ENCODE measurements at regions not wholly inside any gene's neighbourhood (a gene's known extent, or its start where the extent isn't known, plus 50 kb on each side); places are given as distances from the start of the nearest gene placed in this dataset.

GRCh38 chr3:67870477-67870876, 216.1 kb upstream of the SUCLG2 start:
- ChIA-PET CTCF (no interaction called here), POLR2A (no interaction called here)
- DNase-seq (ENCODE audit: extremely low spot score): no peak
- TF ChIP-seq, protein P1, sequence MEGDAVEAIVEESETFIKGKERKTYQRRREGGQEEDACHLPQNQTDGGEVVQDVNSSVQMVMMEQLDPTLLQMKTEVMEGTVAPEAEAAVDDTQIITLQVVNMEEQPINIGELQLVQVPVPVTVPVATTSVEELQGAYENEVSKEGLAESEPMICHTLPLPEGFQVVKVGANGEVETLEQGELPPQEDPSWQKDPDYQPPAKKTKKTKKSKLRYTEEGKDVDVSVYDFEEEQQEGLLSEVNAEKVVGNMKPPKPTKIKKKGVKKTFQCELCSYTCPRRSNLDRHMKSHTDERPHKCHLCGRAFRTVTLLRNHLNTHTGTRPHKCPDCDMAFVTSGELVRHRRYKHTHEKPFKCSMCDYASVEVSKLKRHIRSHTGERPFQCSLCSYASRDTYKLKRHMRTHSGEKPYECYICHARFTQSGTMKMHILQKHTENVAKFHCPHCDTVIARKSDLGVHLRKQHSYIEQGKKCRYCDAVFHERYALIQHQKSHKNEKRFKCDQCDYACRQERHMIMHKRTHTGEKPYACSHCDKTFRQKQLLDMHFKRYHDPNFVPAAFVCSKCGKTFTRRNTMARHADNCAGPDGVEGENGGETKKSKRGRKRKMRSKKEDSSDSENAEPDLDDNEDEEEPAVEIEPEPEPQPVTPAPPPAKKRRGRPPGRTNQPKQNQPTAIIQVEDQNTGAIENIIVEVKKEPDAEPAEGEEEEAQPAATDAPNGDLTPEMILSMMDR (IDR thresholded peaks at IDR 0.05; ENCODE audit: control extremely low read depth, extremely low read depth, low read depth, missing control alignments): no peak

DNA sequence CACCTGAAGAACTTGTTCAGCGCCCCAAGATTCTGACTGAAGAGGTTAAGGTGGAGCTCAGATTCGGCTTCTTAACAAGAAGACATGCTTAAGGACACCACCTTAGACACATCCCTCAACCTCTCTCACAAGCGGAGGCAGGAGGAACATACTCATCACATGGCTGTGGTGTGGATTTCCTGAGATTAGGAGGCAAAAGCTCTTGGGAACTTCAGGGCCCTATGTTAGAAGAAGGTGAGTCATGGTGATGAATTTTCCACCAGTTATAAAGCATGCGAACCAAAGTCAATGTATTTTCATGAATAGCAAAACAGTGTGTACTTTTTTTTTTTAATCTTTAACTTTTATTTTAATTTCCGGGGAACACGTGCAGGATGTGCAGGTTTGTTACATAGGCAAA, 212.2 kb upstream of the SUCLG2 start:
- DNase-seq (ENCODE audit: extremely low spot score): no peak
- TF ChIP-seq, protein P1 (IDR thresholded peaks at IDR 0.05; ENCODE audit: control extremely low read depth, extremely low read depth, low read depth, missing control alignments): no peak
- CTCF ChIA-PET: interaction anchor here (1.2 to 1.6 kb wide), 2 partner anchors 14 to 17 kb away, joined by 3 to 4 read pairs; no protein-coding TSS in a partner anchor
- POLR2A ChIA-PET: no interaction called here

GRCh38 chr3:67864587-67865183, 210.3 kb upstream of the SUCLG2 start:
- ChIA-PET CTCF (no interaction called here), POLR2A (no interaction called here)
- TF ChIP-seq, protein P1 (IDR thresholded peaks at IDR 0.05; ENCODE audit: control extremely low read depth, extremely low read depth, low read depth, missing control alignments): no peak
- no peak for DNase-seq (ENCODE audit: extremely low spot score)

DNA sequence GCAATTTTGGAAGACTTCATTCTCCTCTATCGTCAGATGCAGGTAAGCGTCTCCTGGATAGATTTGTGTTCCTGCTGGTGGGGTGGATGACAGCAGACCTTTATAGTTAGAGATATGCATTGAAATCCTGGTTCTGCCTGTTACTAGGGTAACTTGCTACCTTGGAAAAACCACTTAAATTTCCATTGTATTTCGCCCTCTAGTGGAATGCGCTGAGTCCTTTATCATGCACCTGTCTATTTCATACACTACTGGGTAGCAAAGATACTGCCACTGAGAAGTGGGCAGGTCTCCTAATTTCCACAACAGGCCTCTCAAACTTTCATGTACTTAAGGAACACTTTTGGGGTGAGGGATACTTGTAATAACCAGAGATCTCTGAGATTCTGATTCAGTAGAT, 209.5 kb upstream of the SUCLG2 start:
- POLR2A ChIA-PET: no interaction called here
- TF ChIP-seq, protein P1 (IDR thresholded peaks at IDR 0.05; ENCODE audit: control extremely low read depth, extremely low read depth, low read depth, missing control alignments): no peak
- CTCF ChIA-PET: no interaction called here
- DNase-seq (ENCODE audit: extremely low spot score): no peak

DNA sequence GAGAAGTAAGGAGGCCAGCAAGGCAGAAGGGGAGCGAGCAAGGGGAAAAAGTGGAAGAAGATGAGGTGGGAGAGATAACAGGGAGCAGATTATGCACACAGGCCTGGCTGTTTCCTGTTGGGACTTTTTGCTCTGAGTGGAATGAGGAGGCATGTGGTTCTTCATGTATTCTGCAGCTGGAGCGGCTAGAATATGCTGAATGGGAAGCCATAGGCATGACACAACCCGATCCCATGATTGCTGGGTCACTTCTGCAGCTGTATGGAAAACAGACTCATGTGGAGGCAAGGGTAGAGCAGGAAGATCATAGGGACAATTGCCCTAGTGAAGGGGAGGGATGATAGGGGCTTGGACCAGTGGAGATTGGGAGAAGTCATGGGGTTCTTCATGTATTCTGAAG, 206.0 kb upstream of the SUCLG2 start:
- TF ChIP-seq, protein P1 (IDR thresholded peaks at IDR 0.05; ENCODE audit: control extremely low read depth, extremely low read depth, low read depth, missing control alignments): no peak
- CTCF ChIA-PET: interaction anchor here (2.5 kb wide), 1 partner anchor 11 kb away, joined by 10 read pairs; no protein-coding TSS in a partner anchor
- no peak for DNase-seq (ENCODE audit: extremely low spot score)
- POLR2A ChIA-PET: no interaction called here

DNA sequence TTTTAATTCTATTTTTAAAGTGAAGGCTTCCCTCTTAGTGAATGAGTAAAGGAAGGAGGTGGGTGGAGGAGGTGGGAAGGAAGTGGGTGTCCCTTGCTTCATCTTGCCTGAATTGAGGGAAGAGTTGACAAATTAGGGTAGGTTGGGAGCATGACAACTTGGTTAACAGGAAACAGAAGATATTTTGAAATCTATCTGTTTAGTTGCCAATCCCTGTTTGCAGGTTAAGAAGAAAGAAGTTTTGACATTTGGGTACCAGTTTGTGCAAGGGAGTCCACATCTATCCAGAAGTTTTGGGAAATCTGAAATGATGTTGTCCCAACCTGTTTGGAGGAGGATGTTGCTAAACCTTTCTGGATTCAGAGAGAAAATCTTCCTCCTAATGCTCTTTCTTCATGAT, 204.1 kb upstream of the SUCLG2 start:
- CTCF ChIA-PET: no interaction called here

More for the DNA sequence above, 204.1 kb upstream of the SUCLG2 start:
- TF ChIP-seq, protein P1 (IDR thresholded peaks at IDR 0.05; ENCODE audit: control extremely low read depth, extremely low read depth, low read depth, missing control alignments): no peak
- POLR2A ChIA-PET: no interaction called here
- DNase-seq (ENCODE audit: extremely low spot score): no peak
